ENCODE measurements at regions not wholly inside any gene's neighbourhood (a gene's known extent, or its start where the extent isn't known, plus 50 kb on each side); places are given as distances from the start of the nearest gene placed in this dataset.
A peak's percentile ranks its signal among the peaks of the same experiment; 100 is the strongest.

DNA sequence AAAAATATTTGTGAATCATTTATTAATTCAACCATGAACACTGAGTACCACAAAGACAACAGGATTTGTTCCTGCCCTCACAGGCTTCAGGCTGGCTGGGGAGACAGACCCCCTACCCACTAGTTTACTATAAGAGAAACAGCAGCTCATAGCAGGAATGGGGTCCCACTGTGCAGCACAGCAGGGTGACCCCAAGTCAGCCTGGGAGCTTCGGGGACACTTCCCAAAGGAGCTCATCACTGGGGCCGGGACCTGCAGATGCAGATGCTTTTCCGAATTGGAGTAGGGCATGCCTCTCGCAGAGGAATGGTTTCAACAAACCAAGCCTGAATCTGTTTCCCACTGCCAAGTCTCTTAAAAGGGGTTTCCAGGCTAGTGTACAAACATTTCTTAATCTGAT lies 176.2 kb upstream of the PWP1 start:
- TF ChIP-seq, protein P1, sequence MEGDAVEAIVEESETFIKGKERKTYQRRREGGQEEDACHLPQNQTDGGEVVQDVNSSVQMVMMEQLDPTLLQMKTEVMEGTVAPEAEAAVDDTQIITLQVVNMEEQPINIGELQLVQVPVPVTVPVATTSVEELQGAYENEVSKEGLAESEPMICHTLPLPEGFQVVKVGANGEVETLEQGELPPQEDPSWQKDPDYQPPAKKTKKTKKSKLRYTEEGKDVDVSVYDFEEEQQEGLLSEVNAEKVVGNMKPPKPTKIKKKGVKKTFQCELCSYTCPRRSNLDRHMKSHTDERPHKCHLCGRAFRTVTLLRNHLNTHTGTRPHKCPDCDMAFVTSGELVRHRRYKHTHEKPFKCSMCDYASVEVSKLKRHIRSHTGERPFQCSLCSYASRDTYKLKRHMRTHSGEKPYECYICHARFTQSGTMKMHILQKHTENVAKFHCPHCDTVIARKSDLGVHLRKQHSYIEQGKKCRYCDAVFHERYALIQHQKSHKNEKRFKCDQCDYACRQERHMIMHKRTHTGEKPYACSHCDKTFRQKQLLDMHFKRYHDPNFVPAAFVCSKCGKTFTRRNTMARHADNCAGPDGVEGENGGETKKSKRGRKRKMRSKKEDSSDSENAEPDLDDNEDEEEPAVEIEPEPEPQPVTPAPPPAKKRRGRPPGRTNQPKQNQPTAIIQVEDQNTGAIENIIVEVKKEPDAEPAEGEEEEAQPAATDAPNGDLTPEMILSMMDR (IDR thresholded peaks at IDR 0.05), result no peak
- ATAC-seq (ENCODE audit: low FRiP score), result no peak
- no peak for DNase-seq (ENCODE audit: low spot score)

DNA sequence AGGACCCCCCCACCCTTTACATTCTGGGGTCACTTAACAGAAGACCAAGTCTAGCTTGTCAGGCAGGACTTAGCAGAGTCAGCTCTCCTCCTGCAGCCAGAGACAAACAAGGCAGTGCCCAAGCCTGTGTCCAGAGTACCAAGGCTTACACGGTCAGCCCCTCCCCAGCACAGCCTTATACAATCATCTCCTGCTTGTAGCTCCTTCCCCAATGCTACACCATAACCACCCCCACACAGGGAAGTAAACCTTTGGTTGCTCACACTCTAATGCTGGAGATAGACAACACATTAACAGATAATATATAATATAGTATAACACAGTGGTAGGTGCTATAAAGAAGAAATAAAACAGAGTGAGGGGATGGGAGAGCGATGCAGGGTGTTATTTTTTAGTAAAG lies 175.4 kb upstream of the PWP1 start:
- no peak for DNase-seq (ENCODE audit: low spot score)
- TF ChIP-seq, protein P1 (IDR thresholded peaks at IDR 0.05), result no peak
- ATAC-seq (ENCODE audit: low FRiP score), result no peak

DNA sequence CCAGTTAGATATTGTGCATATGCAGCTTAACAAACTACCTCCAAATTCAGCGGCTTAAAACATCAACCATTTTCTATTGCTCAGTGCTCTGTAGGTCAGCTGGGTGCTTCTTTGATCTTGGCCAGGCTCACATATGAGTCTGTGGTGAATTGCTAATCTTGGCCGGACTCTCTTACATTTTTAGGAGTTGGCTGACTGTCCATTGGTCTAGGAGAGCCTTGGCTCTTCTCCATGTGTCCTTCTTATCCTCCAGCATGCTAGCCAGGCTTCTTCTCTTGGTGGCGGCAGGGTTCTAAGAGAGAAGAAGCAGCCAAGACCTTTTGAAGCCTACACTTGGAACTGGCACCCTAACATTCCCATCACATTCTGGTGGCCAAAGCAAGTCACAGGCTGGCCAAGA lies 174.3 kb upstream of the PWP1 start:
- ATAC-seq (ENCODE audit: low FRiP score) (no peak), DNase-seq (ENCODE audit: low spot score) (no peak)
- TF ChIP-seq, protein P1 (IDR thresholded peaks at IDR 0.05), result no peak

DNA sequence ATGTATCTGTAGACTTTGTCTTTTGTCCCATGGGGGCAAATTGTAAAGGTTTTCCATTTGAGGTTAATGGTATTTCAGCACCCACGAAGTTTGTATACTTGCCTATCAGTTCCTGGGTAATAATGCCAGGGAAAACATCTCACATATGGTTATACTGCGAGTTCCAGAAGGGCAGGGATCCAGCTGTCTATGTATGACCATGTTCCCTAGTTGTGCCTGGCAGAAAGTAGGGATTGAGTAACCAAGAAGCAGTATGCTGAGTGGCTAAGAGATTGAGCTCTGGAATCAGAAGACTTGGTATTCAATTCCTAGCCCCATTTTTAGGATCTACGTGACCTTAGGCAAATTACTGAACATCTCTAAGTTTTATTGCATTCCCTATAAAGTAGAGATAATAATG lies 173.2 kb upstream of the PWP1 start:
- no peak for DNase-seq (ENCODE audit: low spot score)
- no peak for ATAC-seq (ENCODE audit: low FRiP score)
- TF ChIP-seq, protein P1 (IDR thresholded peaks at IDR 0.05), result no peak

DNA sequence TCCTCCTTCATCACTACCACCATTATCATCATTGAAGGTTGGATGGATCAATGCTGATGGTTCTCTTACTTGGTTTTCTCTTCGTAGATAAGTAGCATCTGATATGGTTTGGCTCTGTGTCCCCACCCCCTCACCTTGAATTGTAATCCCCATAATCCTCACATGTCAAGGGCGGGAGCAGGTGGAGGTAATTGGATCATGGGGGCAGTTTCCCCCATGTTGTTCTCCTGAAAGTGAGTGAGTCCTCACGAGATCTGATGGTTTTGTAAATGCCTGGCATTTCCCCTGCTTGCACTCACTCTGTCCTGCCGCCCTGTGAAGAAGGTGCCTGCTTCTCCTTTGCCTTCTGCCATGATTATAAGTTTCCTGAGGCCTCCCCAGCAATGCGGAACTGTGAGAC lies 172.4 kb upstream of the PWP1 start:
- DNase-seq (ENCODE audit: low spot score) (no peak), ATAC-seq (ENCODE audit: low FRiP score) (no peak)
- TF ChIP-seq, protein P1 (IDR thresholded peaks at IDR 0.05), result no peak

DNA sequence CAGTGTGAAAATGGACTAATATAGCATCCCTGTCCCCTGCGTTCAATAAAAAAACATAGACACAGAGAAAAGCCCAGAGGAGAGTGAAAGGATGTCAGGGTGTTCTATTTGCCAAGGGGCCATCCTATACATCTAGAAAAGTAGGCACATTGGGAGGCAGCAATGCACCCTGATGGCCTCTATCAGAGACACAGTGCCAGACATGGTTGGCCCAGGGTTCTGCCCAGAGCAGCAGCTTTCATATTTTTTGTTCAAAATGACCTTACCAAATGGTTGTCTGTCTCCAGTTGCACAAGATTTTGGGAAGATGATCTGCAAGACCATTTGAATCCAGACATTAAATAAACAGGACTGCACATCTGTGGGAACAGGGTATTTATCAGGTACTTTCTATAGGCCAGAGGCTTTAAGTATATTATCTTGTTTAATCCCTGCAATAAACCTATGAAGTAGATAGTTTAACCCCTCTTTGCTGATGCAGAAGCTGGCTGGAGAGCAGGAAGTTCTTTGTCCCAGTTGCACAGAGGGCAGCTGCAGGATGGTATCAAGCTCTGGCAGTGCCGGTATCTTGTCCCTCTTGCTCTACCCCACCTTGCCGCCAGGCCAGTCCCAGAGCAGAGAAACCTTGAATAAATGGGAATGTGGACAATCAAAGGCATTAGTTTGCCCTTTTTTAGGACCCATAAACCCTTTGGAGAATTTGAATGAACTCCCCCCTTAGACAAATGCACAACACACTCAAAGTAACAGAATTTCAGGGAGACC lies 171.8 kb upstream of the PWP1 start:
- TF ChIP-seq, protein P1 (IDR thresholded peaks at IDR 0.05), result no peak
- DNase-seq (ENCODE audit: low spot score) (no peak), ATAC-seq (ENCODE audit: low FRiP score) (no peak)

DNA sequence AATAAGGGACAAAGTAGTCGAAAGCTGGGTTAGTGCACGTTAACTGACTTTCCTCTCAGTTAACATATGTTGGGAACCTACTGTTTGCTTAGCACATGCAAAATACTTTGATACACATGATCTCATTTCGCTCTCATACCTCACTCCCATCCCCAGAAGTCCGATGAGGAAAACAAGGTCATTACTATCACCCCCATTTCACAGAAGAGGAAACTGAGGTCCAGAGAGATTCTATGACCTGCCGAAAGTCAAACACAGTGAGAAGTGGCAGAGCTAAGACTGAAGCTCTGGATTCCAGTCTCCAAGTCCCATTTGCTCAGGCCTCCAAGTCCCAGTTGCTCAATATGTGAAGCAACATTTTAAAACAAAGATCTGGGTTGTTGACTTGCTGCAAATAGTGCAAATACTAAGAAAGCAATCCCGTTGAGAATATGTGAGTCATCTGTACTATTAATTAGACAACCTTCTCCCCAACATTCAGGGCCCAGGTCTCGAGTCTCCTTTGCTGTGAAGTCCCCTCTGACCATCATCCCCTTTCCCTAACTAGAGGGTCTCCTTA lies 170.6 kb upstream of the PWP1 start:
- ATAC-seq (ENCODE audit: low FRiP score) (peak; percentile 57), DNase-seq (ENCODE audit: low spot score) (no peak)
- TF ChIP-seq, protein P1 (IDR thresholded peaks at IDR 0.05), result no peak

Measured in omental fat pad (tissue), 3 donors.